NB4 (cell line): ENCODE measurements at regions not wholly inside any gene's neighbourhood (a gene's known extent, or its start where the extent isn't known, plus 50 kb on each side); places are given as distances from the start of the nearest gene placed in this dataset.
A peak's percentile ranks its signal among the peaks of the same experiment; 100 is the strongest.

Experiments
- DNase-seq: peaks from one replicate; pipeline ENCODE4 v3.0.0; 2010; ENCODE audit warnings: low read depth
- H3K4me3 ChIP-seq: one replicate; pipeline ENCODE4 v1.5.1; 2011; ENCODE audit warnings: mild to moderate bottlenecking, low read depth, low read length, moderate library complexity
- CTCF ChIP-seq: IDR thresholded peaks from one replicate; pipeline ENCODE4 v1.5.1; 2012; ENCODE audit warnings: low read depth, low read length
- MAX ChIP-seq: IDR thresholded peaks from 2 replicates; pipeline ENCODE4 v1.6.1; 2011; ENCODE audit warnings: low read depth, low read length
- MYC ChIP-seq: IDR thresholded peaks from 2 replicates; pipeline ENCODE4 v1.6.1; 2011; ENCODE audit warnings: low read depth, low read length
- POLR2A ChIP-seq: IDR thresholded peaks from 2 replicates; pipeline ENCODE4 v1.6.1; 2011; ENCODE audit warnings: mild to moderate bottlenecking; ENCODE audit not compliant: insufficient read length; ENCODE audit errors: extremely low read depth

- H3K4me3 ChIP-seq = no peak overlapping the region
- peak; percentile 46 for DNase-seq
- TF ChIP-seq POLR2A = no peak
- TF ChIP-seq MAX = no peak
- no peak for TF ChIP-seq CTCF
- TF ChIP-seq MYC = no peak
Measured at GRCh38 chr18:25446972-25447371, 95.0 kb upstream of the ZNF521 start.

- DNase-seq = no peak
- no peak for TF ChIP-seq POLR2A
- no peak for TF ChIP-seq MYC
- TF ChIP-seq MAX = no peak
- TF ChIP-seq CTCF = no peak
- no peak overlapping the region for H3K4me3 ChIP-seq
Measured at GRCh38 chr18:25445430-25445829, 93.5 kb upstream of the ZNF521 start.

- H3K4me3 ChIP-seq = no peak overlapping the region
- TF ChIP-seq MAX (no peak), POLR2A (no peak), MYC (no peak), CTCF (no peak)
- no peak for DNase-seq
Measured at GRCh38 chr18:25443776-25444175, 91.8 kb upstream of the ZNF521 start.

- no peak overlapping the region for H3K4me3 ChIP-seq
- no peak for DNase-seq
- TF ChIP-seq MAX (no peak), MYC (no peak), CTCF (no peak), POLR2A (no peak)
Measured at GRCh38 chr18:25435149-25435782, 83.3 kb upstream of the ZNF521 start.

- DNase-seq = no peak
- TF ChIP-seq POLR2A (no peak), MYC (no peak), CTCF (no peak), MAX (no peak)
- no peak overlapping the region for H3K4me3 ChIP-seq
Measured at GRCh38 chr18:25434745-25435144, 82.8 kb upstream of the ZNF521 start.

GRCh38 chr18:25433590-25433989, 81.6 kb upstream of the ZNF521 start:
- DNase-seq = no peak
- no peak overlapping the region for H3K4me3 ChIP-seq
- TF ChIP-seq MAX = no peak
- no peak for TF ChIP-seq POLR2A
- no peak for TF ChIP-seq CTCF
- TF ChIP-seq MYC = no peak
